ENCODE measurements at regions not wholly inside any gene's neighbourhood (a gene's known extent, or its start where the extent isn't known, plus 50 kb on each side); places are given as distances from the start of the nearest gene placed in this dataset.
"Not testable (repeated sequence)": the region's sequence is repeated elsewhere in the genome, so short reads cannot be mapped to it uniquely, and the experiment has no call there.

GRCh38 chr6:86502497-86502896 lies 434.8 kb upstream of the HTR1E start:
- Histone ChIP-seq H3K4me3 (ENCODE audit: low read length in 3 of 3) (no peak overlapping the region), H3K36me3 (ENCODE audit: control insufficient read depth in 2 of 3, insufficient read depth in 3 of 3, low read length in 3 of 3) (no peaks in the 10 kb centered on the region), H3K27ac (ENCODE audit: low read depth in 2 of 2, low read length in 2 of 2) (no peak overlapping the region), H3K9ac (ENCODE audit: low read length in 3 of 3) (no peak overlapping the region), H3K4me1 (ENCODE audit: control insufficient read depth in 2 of 3, insufficient read depth in 2 of 3, low read depth in 1 of 3, low read length in 3 of 3) (no peaks in the 10 kb centered on the region), H3K9me3 (ENCODE audit: control insufficient read depth in 2 of 3, insufficient read depth in 1 of 3, low read length in 3 of 3) (no peaks in the 10 kb centered on the region), H3K27me3 (ENCODE audit: control insufficient read depth, insufficient read depth, low read length) (no peaks in the 10 kb centered on the region)
- FAIRE-seq: no peak
- DNase-seq: no peak
- no peak for TF ChIP-seq CTCF (IDR thresholded peaks at IDR 0.05; ENCODE audit: borderline replicate concordance, extremely low read depth, insufficient read depth)
- intact Hi-C loops (cut with DNase I): no loop called here

- Histone ChIP-seq H3K9me3 (ENCODE audit: control insufficient read depth in 2 of 3, insufficient read depth in 1 of 3, low read length in 3 of 3) (no peaks in the 10 kb centered on the region), H3K9ac (ENCODE audit: low read length in 3 of 3) (no peak overlapping the region), H3K4me1 (ENCODE audit: control insufficient read depth in 2 of 3, insufficient read depth in 2 of 3, low read depth in 1 of 3, low read length in 3 of 3) (no peaks in the 10 kb centered on the region), H3K4me3 (ENCODE audit: low read length in 3 of 3) (no peak overlapping the region), H3K27ac (ENCODE audit: low read depth in 2 of 2, low read length in 2 of 2) (no peak overlapping the region), H3K27me3 (ENCODE audit: control insufficient read depth, insufficient read depth, low read length) (no peaks in the 10 kb centered on the region), H3K36me3 (ENCODE audit: control insufficient read depth in 2 of 3, insufficient read depth in 3 of 3, low read length in 3 of 3) (no peaks in the 10 kb centered on the region)
- FAIRE-seq (no peak), DNase-seq (no peak)
- intact Hi-C loops (cut with DNase I): no loop called here
- TF ChIP-seq CTCF (IDR thresholded peaks at IDR 0.05; ENCODE audit: borderline replicate concordance, extremely low read depth, insufficient read depth): no peak
Measured at GRCh38 chr6:86500035-86500434, 437.3 kb upstream of the HTR1E start.

GRCh38 chr6:86489042-86489441 lies 448.3 kb upstream of the HTR1E start:
- H3K36me3 ChIP-seq (ENCODE audit: control insufficient read depth in 2 of 3, insufficient read depth in 3 of 3, low read length in 3 of 3); H3K4me3 ChIP-seq (ENCODE audit: low read length in 3 of 3); intact Hi-C loops (cut with DNase I); H3K4me1 ChIP-seq (ENCODE audit: control insufficient read depth in 2 of 3, insufficient read depth in 2 of 3, low read depth in 1 of 3, low read length in 3 of 3); DNase-seq; H3K9ac ChIP-seq (ENCODE audit: low read length in 3 of 3); H3K27ac ChIP-seq (ENCODE audit: low read depth in 2 of 2, low read length in 2 of 2); H3K9me3 ChIP-seq (ENCODE audit: control insufficient read depth in 2 of 3, insufficient read depth in 1 of 3, low read length in 3 of 3); FAIRE-seq; H3K27me3 ChIP-seq (ENCODE audit: control insufficient read depth, insufficient read depth, low read length): not testable (repeated sequence)

- Histone ChIP-seq H3K9me3 (ENCODE audit: control insufficient read depth in 2 of 3, insufficient read depth in 1 of 3, low read length in 3 of 3) (peaks cover 0 to 3% (median 0%) of the 10 kb centered on the region in 3 donors), H3K9ac (ENCODE audit: low read length in 3 of 3) (no peak overlapping the region), H3K4me1 (ENCODE audit: control insufficient read depth in 2 of 3, insufficient read depth in 2 of 3, low read depth in 1 of 3, low read length in 3 of 3) (no peaks in the 10 kb centered on the region), H3K36me3 (ENCODE audit: control insufficient read depth in 2 of 3, insufficient read depth in 3 of 3, low read length in 3 of 3) (no peaks in the 10 kb centered on the region), H3K27me3 (ENCODE audit: control insufficient read depth, insufficient read depth, low read length) (no peaks in the 10 kb centered on the region), H3K4me3 (ENCODE audit: low read length in 3 of 3) (no peak overlapping the region), H3K27ac (ENCODE audit: low read depth in 2 of 2, low read length in 2 of 2) (no peak overlapping the region)
- no peak for TF ChIP-seq CTCF (IDR thresholded peaks at IDR 0.05; ENCODE audit: borderline replicate concordance, extremely low read depth, insufficient read depth)
- no peak for DNase-seq
- no peak for FAIRE-seq
- intact Hi-C loops (cut with DNase I): no loop called here
Measured at GRCh38 chr6:86487660-86488221, 449.6 kb upstream of the HTR1E start.

- H3K27ac ChIP-seq (ENCODE audit: low read depth in 2 of 2, low read length in 2 of 2); H3K4me1 ChIP-seq (ENCODE audit: control insufficient read depth in 2 of 3, insufficient read depth in 2 of 3, low read depth in 1 of 3, low read length in 3 of 3): not testable (repeated sequence)
Measured at GRCh38 chr6:86478316-86478715, 459.0 kb upstream of the HTR1E start.

More at GRCh38 chr6:86478316-86478715, 459.0 kb upstream of the HTR1E start:
- H3K36me3 ChIP-seq (ENCODE audit: control insufficient read depth in 2 of 3, insufficient read depth in 3 of 3, low read length in 3 of 3); H3K9me3 ChIP-seq (ENCODE audit: control insufficient read depth in 2 of 3, insufficient read depth in 1 of 3, low read length in 3 of 3); FAIRE-seq; H3K4me3 ChIP-seq (ENCODE audit: low read length in 3 of 3); H3K27me3 ChIP-seq (ENCODE audit: control insufficient read depth, insufficient read depth, low read length); intact Hi-C loops (cut with DNase I); DNase-seq; H3K9ac ChIP-seq (ENCODE audit: low read length in 3 of 3): not testable (repeated sequence)

All from kidney (tissue), 13 donors.